ENCODE measurements at regions not wholly inside any gene's neighbourhood (a gene's known extent, or its start where the extent isn't known, plus 50 kb on each side); places are given as distances from the start of the nearest gene placed in this dataset.
A peak's percentile ranks its signal among the peaks of the same experiment; 100 is the strongest.

DNA sequence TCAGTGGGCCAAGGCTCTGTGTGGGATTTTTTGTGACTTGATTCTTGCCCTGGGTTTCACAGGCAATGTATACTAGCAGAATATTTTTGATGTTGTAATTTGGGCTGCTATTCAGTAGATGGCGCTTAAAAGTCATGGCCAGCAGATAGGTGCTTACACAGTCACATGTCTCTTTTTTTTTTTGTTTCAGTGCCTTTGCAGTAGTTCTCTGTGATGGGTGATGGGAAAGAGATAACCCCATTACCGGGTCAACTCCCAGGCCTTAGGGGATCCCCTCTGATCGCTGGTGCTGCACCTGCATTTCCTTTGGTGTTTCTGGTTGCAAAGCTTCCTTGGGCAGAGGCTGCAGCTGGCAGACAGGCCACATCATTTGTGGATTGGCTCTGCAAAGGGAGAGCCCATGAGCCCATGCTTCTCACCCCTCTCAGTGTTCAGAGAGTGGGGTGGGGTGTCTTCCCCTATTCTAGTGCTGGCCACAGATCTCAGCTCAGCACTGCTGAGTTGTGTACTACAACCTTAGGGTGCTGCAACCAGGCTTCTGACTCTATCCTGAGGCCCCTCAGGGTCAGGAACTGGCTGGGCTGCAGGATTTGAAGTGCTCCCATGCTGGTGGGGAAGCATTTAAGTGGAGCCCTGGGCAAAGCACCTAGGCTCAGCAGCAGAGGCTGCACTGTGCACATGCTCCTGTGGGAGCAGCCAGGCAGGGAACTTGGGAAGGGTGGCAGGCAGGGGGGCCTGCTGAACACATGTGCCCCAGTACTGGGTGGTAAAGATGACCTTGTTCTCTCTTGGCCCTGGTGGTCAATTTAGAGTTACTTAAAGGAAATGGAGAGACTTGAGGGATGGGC, 219.8 kb upstream of the SPHKAP start:
- H3K36me3 ChIP-seq = no peaks in the 10 kb centered on the region
- TF ChIP-seq, protein P1, sequence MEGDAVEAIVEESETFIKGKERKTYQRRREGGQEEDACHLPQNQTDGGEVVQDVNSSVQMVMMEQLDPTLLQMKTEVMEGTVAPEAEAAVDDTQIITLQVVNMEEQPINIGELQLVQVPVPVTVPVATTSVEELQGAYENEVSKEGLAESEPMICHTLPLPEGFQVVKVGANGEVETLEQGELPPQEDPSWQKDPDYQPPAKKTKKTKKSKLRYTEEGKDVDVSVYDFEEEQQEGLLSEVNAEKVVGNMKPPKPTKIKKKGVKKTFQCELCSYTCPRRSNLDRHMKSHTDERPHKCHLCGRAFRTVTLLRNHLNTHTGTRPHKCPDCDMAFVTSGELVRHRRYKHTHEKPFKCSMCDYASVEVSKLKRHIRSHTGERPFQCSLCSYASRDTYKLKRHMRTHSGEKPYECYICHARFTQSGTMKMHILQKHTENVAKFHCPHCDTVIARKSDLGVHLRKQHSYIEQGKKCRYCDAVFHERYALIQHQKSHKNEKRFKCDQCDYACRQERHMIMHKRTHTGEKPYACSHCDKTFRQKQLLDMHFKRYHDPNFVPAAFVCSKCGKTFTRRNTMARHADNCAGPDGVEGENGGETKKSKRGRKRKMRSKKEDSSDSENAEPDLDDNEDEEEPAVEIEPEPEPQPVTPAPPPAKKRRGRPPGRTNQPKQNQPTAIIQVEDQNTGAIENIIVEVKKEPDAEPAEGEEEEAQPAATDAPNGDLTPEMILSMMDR (IDR thresholded peaks at IDR 0.05; ENCODE audit: borderline replicate concordance) = no peak
- H3K27ac ChIP-seq (replicated peaks) = no peak overlapping the region
- no peaks in the 10 kb centered on the region for H3K4me1 ChIP-seq
- no peak for DNase-seq
- H3K4me3 ChIP-seq = no peak overlapping the region
- intact Hi-C loops (cut with micrococcal nuclease) = no loop called here
- H3K27me3 ChIP-seq (ENCODE audit: low read depth) = no peaks in the 10 kb centered on the region
- peaks cover 15% of the 10 kb centered on the region for H3K9me3 ChIP-seq (replicated peaks)

DNA sequence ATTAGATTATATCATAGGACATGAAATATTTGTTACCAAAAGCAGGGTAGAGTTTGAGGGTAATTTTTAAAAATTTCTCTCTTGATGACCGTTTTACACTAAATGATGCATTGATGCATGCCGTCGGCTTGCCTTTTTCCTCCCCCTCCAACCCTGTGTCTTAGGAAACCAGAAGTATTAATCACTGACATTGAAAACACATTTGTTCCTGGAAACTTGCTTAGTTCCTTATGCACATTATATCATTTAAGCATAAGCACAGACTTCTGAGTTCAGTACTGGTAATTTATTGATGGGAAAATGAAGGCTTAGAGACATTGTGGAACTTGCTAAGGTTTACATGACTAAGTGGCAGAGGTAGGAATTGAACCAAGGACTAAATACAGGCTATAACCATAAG, 206.3 kb upstream of the SPHKAP start:
- no peaks in the 10 kb centered on the region for H3K4me1 ChIP-seq
- no peak for DNase-seq
- no peaks in the 10 kb centered on the region for H3K27me3 ChIP-seq (ENCODE audit: low read depth)
- H3K9me3 ChIP-seq (replicated peaks) = peaks cover 8% of the 10 kb centered on the region
- H3K4me3 ChIP-seq = no peak overlapping the region
- H3K36me3 ChIP-seq = no peaks in the 10 kb centered on the region
- intact Hi-C loops (cut with micrococcal nuclease) = no loop called here
- no peak overlapping the region for H3K27ac ChIP-seq (replicated peaks)
- TF ChIP-seq, protein P1 (IDR thresholded peaks at IDR 0.05; ENCODE audit: borderline replicate concordance) = no peak

DNA sequence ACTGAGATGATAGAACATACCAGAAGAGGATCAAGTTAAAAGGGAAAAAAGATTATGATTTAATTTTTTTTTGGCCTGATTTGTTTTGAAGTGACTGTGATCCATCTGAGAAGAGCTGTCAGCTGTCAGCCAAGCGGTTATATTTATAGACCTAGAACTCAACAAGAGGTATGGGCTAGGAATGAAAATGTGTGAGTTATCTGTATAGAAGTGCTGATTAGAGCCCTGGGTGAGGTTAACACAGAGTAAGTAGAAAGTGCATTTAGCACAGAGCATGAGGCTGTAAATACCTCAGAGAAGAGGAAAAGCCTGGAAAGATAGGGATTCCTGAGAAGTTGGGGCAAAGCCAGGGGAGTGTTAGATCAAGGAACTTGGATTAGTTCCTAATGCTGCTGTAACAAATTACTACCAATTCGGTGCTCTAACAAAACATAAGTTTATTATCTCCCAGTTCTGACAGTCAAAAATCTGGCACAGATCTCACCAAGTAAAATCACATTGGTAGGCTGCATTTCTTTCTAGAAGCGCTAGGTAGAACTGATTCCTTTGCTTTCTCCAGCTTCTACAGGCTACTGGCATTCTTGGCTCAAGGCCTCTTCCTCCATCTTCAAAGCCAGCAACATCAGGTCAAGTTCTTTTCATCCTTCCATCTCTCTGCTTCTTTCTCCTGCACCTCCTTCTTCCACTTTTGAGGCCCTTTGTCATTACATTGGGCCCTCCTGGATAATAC, 197.4 kb upstream of the SPHKAP start:
- peak overlapping the region; percentile 33 for H3K4me3 ChIP-seq
- TF ChIP-seq, protein P1 (IDR thresholded peaks at IDR 0.05; ENCODE audit: borderline replicate concordance) = peak; percentile 31
- H3K36me3 ChIP-seq = no peaks in the 10 kb centered on the region
- peaks cover 23% of the 10 kb centered on the region for H3K4me1 ChIP-seq
- DNase-seq = no peak
- intact Hi-C loops (cut with micrococcal nuclease) = no loop called here
- no peaks in the 10 kb centered on the region for H3K9me3 ChIP-seq (replicated peaks)
- peak overlapping the region; percentile 87 for H3K27ac ChIP-seq (replicated peaks)
- H3K27me3 ChIP-seq (ENCODE audit: low read depth) = no peaks in the 10 kb centered on the region

DNA sequence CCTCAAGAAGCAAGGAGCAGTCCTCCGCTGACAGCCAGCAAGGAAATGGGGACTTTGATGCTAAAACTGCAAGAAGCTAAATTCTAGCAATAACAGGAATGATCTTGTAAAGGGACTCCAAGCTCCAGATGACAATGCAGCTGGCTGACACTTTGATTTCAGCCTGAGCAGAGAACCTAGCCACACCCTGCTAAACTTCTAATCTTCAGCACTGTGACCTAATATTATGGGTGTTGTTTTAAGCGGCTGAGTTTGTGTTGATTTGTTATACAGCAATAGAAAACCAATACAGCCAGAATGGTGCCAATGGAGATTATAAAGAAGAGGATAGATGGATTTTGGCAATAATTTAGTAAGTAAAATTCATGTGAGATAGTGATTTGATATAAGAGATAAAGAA, 196.7 kb upstream of the SPHKAP start:
- Histone ChIP-seq H3K27me3 (ENCODE audit: low read depth) (no peaks in the 10 kb centered on the region), H3K4me3 (peak overlapping the region; percentile 33), H3K36me3 (no peaks in the 10 kb centered on the region), H3K27ac (replicated peaks) (peak overlapping the region; percentile 87), H3K4me1 (peaks cover 23% of the 10 kb centered on the region), H3K9me3 (replicated peaks) (no peaks in the 10 kb centered on the region)
- intact Hi-C loops (cut with micrococcal nuclease) = no loop called here
- TF ChIP-seq, protein P1 (IDR thresholded peaks at IDR 0.05; ENCODE audit: borderline replicate concordance) = no peak
- DNase-seq = no peak

DNA sequence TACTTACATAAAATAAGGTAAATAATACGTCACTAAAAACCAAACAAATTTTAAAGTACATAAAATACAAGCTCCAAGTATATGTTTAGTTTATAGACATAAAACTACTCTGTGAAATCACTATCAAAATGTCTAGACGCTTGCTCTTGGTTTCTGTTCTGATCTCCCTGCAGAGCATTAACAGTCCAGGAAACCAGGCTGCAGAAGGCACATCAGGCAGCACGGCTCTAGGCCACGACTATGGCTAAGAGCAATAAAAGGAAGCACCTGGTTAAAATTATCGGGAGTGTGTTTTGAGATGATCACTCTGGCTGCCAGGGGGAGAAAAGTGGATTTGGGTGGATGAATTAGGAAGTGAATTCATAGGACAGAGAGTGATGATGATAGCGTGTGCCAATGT, 196.0 kb upstream of the SPHKAP start:
- intact Hi-C loops (cut with micrococcal nuclease) = no loop called here
- peak overlapping the region; percentile 87 for H3K27ac ChIP-seq (replicated peaks)
- no peak for DNase-seq
- TF ChIP-seq, protein P1 (IDR thresholded peaks at IDR 0.05; ENCODE audit: borderline replicate concordance) = no peak
- peak overlapping the region; percentile 33 for H3K4me3 ChIP-seq
- peaks cover 23% of the 10 kb centered on the region for H3K4me1 ChIP-seq
- H3K36me3 ChIP-seq = no peaks in the 10 kb centered on the region
- H3K27me3 ChIP-seq (ENCODE audit: low read depth) = no peaks in the 10 kb centered on the region
- H3K9me3 ChIP-seq (replicated peaks) = no peaks in the 10 kb centered on the region

Measured in left ventricle myocardium inferior (tissue), 1 donor.